ENCODE measurements at regions not wholly inside any gene's neighbourhood (a gene's known extent, or its start where the extent isn't known, plus 50 kb on each side); places are given as distances from the start of the nearest gene placed in this dataset.
A peak's percentile ranks its signal among the peaks of the same experiment; 100 is the strongest.

DNA sequence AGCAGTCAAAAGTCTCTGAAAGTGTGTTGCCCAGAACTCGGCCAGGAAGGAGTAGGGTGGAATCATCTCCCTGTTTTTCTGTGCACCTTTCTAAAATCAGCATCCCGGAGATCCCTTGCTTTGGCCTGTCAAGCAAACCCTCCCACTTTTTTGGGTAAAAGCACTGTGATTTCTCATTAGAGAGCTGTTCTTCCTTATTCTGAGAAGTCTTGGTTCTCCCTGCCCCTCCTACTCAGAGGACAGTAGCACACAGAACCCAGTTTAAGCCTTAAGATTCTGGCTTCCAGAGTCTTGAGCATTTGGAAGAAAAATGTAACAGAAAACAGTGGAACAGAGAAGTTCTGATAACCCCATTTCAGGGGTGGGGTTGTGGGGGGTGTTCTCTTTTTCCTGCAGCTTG is 52.6 kb upstream of the KATNAL1 start:
- DNase-seq (ENCODE audit: extremely low read depth in 1 of 2, low read depth in 1 of 2), result no peak

GRCh38 chr13:30360586-30360985 is 53.2 kb upstream of the KATNAL1 start:
- DNase-seq (ENCODE audit: extremely low read depth in 1 of 2, low read depth in 1 of 2), result no peak

GRCh38 chr13:30362005-30362788 is 54.8 kb upstream of the KATNAL1 start:
- no peak for DNase-seq (ENCODE audit: extremely low read depth in 1 of 2, low read depth in 1 of 2)

- no peak for DNase-seq (ENCODE audit: extremely low read depth in 1 of 2, low read depth in 1 of 2)
These were observed 55.5 kb upstream of the KATNAL1 start for GRCh38 chr13:30362869-30363268.

DNA sequence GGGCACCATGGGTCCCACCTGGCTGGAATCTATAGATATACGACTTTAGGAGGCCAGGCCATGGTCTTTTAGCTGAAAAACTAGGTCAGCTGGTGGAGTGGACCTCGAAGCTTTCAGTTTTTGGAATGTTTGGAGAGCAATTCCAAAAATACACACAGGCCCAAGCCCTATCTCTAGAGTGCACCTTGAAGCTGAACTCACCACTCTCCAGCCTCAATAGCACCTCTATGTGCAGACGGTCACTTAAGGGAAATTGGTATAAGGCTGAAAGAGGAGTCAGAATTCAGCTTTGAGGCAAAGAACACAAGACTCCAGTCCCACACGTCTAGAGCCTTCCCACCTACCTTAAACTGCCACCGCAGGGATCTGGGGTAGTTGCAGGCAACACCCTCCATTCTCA is 56.4 kb upstream of the KATNAL1 start:
- no peak for DNase-seq (ENCODE audit: extremely low read depth in 1 of 2, low read depth in 1 of 2)

DNA sequence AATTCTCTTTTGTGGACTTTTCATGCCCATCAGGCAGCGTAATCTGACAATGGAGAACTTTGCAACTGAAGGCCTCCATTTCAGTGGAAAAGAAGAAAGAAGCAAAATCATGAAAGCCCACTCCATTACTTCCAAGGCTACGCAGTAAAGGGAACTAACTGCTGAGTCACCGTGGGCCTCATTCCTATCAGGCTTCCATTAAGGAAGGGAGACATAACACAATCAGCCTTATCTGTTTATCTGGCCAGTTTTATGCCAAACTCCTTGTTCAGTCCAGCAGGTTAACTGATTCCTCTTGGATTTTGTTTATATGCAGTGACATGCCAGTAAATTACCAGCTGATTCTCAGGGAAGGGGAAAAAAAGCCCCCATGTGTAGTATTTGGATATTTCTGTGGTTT is 56.8 kb upstream of the KATNAL1 start:
- no peak for DNase-seq (ENCODE audit: extremely low read depth in 1 of 2, low read depth in 1 of 2)

- DNase-seq (ENCODE audit: extremely low read depth in 1 of 2, low read depth in 1 of 2), result no peak
These were observed 57.4 kb upstream of the UBE2L5 start for GRCh38 chr13:30364876-30365275.

DNA sequence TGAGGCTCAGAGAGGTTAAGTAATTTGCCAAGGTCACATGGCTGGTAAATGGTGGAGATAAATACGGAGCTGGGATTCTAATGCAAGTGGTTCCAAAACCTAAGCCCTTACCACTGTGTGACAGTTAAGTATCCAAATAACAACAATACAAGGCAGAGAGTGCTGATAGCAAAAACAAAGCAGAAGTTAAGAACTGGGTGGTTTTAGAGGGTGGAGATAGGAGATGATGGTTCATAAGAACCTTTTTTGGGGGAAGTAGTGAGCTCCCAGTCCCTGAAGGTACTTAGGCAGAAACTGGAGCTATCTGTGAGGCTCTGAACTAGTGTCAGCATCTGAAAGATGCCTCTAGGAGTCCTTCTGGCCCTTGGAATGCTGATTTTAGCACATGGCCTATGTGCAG is 56.2 kb upstream of the UBE2L5 start:
- no peak for DNase-seq (ENCODE audit: extremely low read depth in 1 of 2, low read depth in 1 of 2)

DNA sequence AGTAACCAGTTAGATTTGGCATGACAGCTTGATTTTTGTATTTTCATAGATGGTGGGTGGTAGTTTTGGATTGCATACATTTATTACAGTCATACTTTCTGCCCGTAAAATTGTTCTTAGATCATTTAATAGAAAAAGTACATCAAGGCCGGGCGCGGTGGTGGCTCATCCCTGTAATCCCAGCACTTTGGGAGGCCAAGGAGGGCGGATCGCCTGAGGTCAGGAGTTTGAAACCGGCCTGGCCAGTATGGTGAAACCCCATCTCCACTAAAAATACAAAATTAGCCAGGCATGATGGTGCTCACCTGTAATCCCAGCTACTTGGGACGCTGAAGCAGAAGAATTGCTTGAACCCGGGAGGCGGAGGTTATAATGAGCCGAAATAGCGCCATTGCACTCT is 55.0 kb upstream of the UBE2L5 start:
- no peak for DNase-seq (ENCODE audit: extremely low read depth in 1 of 2, low read depth in 1 of 2)

DNA sequence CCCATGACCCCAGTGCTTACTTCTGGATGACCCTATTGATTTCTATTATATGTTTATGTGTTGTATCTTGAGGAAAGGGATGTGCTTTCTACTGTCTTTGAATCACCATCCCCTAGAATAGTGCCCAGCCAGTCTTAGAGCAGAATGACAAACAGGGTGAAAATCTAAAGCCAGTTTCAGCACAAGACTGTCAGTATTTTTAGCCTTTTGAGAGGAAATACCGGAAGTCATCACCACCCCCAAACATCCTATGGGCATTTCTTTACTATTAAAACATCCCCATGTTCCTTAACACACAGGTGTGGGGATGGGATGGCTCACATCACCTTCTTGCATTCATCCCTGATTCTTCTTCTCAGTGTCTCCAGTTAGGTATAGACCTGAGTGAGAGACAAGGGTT is 52.1 kb upstream of the UBE2L5 start:
- no peak for DNase-seq (ENCODE audit: extremely low read depth in 1 of 2, low read depth in 1 of 2)

GRCh38 chr13:30370916-30371521 is 51.3 kb upstream of the UBE2L5 start:
- no peak for DNase-seq (ENCODE audit: extremely low read depth in 1 of 2, low read depth in 1 of 2)

- peak; percentile 16 to 42 for DNase-seq (ENCODE audit: extremely low read depth in 1 of 2, low read depth in 1 of 2)
These were observed 50.5 kb upstream of the UBE2L5 start for GRCh38 chr13:30371649-30372265.
